ENCODE measurements at regions not wholly inside any gene's neighbourhood (a gene's known extent, or its start where the extent isn't known, plus 50 kb on each side); places are given as distances from the start of the nearest gene placed in this dataset.
"Not testable (repeated sequence)": the region's sequence is repeated elsewhere in the genome, so short reads cannot be mapped to it uniquely, and the experiment has no call there.

DNA sequence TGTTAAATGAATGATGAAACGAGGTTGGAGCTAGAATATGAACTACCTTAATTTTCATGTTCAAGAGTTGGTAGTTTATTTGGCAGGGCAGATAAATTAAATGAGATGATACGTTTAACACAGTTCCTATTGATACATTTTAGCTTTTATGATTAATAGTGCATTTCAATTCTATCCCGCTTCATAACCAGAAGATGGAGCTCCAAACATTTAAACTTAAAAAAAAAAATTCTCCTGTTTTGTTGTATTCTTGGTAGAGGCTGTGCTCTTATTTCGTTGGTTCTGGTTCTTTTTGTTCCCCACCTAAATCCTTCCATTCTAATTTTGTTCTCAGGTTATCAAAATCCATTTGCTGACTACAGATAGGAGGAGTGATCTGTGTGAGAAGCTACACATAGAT is 71.8 kb upstream of the PTPN13 start:
- Mint-ChIP-seq H3K27me3 (peaks cover 27% of the 10 kb centered on the region), H3K4me3 (no peak overlapping the region), H3K9me3 (no peaks in the 10 kb centered on the region), H3K27ac (no peak overlapping the region), H3K36me3 (ENCODE audit: low read depth) (no peaks in the 10 kb centered on the region), H3K4me1 (no peaks in the 10 kb centered on the region)
- DNase-seq: no peak
- intact Hi-C loops (cut with micrococcal nuclease): loop anchor here (1.0 kb wide), 1 partner anchor 373 kb away; no protein-coding TSS in a partner anchor

DNA sequence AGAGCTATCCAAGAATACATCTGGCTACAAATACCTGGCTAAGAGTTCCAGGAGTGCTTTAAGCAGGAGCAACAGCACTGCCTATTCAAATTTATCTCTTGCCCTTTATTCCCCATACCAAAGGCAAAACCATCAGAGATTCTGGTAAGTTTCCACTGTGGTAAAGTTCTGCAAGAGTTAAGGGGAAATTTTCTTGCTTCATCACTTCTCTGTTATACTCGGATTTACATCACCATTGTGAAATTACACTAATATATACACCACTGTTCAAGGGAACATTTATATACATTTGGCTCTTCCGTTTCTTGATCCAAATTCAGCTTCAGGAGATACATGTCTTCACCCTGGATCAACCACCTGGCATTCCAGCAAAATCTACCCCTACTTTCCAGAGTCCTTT is 70.8 kb upstream of the PTPN13 start:
- Mint-ChIP-seq H3K4me1 (no peaks in the 10 kb centered on the region), H3K27me3 (peaks cover 26% of the 10 kb centered on the region), H3K9me3 (no peaks in the 10 kb centered on the region), H3K4me3 (no peak overlapping the region), H3K27ac (no peak overlapping the region), H3K36me3 (ENCODE audit: low read depth) (no peaks in the 10 kb centered on the region)
- no peak for DNase-seq
- intact Hi-C loops (cut with micrococcal nuclease): no loop called here

DNA sequence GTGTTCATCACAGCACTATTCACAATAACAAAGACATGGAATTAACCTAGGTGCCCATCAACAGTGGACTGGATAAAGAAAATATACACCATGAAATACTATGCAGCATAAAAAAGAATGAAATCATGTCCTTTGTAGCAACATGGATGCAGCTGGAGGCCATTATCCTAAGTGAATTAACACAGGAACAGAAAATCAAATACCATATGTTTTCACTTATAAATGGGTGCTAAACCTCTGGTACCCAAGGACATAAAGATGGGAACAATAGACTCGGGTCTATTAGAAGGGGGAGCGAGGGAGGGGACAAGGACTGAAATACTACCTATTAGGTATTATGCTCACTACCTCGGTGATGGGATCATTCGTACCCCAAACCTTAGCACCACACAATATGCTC is 66.4 kb upstream of the PTPN13 start:
- H3K36me3 Mint-ChIP-seq (ENCODE audit: low read depth); H3K4me3 Mint-ChIP-seq; H3K9me3 Mint-ChIP-seq; intact Hi-C loops (cut with micrococcal nuclease); H3K4me1 Mint-ChIP-seq; H3K27ac Mint-ChIP-seq; DNase-seq: not testable (repeated sequence)
- H3K27me3 Mint-ChIP-seq: peaks cover 18% of the 10 kb centered on the region

DNA sequence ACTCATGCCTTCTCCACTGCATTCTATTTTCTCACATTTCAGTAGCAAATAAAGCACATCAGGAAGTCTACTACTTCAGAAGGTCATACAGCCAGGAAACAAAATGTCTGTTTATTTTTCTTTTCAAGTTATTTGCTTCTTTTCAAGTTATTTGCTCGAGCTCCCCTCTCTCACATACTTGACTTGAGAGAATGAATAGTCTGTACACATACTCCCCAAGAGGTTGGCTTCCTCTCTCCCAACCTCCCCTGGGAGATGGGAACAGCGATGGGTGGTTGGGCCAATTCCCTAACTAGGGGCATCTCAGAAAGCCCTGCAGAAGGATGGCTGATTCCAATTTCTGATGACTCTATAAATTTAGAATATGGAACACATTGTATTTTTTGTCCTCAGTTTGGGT is 64.7 kb upstream of the PTPN13 start:
- Mint-ChIP-seq H3K9me3 (no peaks in the 10 kb centered on the region), H3K4me1 (no peaks in the 10 kb centered on the region), H3K36me3 (ENCODE audit: low read depth) (no peaks in the 10 kb centered on the region), H3K4me3 (no peak overlapping the region), H3K27ac (no peak overlapping the region), H3K27me3 (peaks cover 15% of the 10 kb centered on the region)
- intact Hi-C loops (cut with micrococcal nuclease): no loop called here
- no peak for DNase-seq

DNA sequence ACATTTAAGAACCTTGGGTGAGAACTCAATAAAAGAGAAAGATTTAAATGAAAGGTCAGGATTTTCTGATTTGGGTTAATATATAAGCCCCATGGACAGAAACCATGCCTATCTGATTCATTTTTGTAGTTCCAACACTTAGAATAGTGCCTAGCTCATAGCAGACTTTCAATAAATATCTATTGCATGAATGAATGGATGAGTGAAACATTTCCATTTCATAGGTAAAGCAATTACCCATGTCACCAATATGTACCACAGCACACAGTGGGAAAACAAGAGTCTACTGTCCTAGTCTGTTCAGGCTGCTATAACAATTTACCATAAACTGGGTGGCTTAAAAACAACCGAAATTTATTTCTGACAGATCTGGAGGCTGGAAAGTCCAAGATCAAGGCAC is 63.9 kb upstream of the PTPN13 start:
- Mint-ChIP-seq H3K27me3 (peaks cover 15% of the 10 kb centered on the region), H3K9me3 (no peaks in the 10 kb centered on the region), H3K4me3 (no peak overlapping the region), H3K4me1 (no peaks in the 10 kb centered on the region), H3K27ac (no peak overlapping the region), H3K36me3 (ENCODE audit: low read depth) (no peaks in the 10 kb centered on the region)
- no peak for DNase-seq
- intact Hi-C loops (cut with micrococcal nuclease): no loop called here

DNA sequence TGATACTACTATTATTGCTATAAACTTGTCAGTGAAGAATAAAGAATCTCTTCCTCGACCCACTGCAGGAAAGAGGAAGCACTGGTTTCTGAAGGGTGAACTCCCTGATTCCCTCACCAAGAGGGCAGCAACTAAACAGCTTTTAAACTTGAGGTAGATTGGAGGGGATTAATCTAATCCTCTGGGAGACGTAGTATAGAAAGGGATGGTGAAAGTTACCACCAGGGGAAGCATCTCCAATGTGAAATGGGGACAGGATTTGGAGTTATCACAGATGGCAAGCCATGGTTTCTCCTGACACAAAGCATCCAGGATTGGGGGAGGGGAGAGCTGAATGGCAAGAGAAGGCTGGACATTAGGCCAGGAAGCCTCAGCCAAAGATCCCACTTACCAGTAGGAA is 62.7 kb upstream of the PTPN13 start:
- no peak for DNase-seq
- no peaks in the 10 kb centered on the region for H3K36me3 Mint-ChIP-seq (ENCODE audit: low read depth)
- H3K27ac Mint-ChIP-seq: no peak overlapping the region
- H3K9me3 Mint-ChIP-seq: no peaks in the 10 kb centered on the region
- no peaks in the 10 kb centered on the region for H3K4me1 Mint-ChIP-seq
- intact Hi-C loops (cut with micrococcal nuclease): no loop called here
- no peak overlapping the region for H3K4me3 Mint-ChIP-seq
- H3K27me3 Mint-ChIP-seq: peaks cover 4% of the 10 kb centered on the region

DNA sequence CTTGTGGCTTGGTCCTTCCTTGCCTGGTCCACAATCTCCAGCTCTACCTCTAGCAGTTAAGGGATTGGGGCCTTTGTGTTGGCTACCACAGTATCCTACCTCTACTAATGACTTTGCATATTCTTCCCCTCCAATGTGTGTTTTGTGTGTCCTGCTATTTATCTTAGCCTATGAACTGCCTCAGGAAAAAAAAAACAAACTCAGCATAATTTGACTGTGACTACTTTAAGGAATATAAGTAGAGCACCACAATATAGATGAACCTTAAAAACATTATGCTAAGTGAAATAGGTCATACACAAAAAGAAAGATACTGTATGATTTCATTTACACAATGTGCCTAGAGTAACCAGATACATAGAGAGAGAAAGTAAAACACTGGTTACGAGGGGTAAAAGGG is 61.3 kb upstream of the PTPN13 start:
- Mint-ChIP-seq H3K27ac (no peak overlapping the region), H3K9me3 (no peaks in the 10 kb centered on the region), H3K4me3 (no peak overlapping the region), H3K4me1 (no peaks in the 10 kb centered on the region), H3K36me3 (ENCODE audit: low read depth) (no peaks in the 10 kb centered on the region), H3K27me3 (peaks cover 9% of the 10 kb centered on the region)
- no peak for DNase-seq
- intact Hi-C loops (cut with micrococcal nuclease): no loop called here

DNA sequence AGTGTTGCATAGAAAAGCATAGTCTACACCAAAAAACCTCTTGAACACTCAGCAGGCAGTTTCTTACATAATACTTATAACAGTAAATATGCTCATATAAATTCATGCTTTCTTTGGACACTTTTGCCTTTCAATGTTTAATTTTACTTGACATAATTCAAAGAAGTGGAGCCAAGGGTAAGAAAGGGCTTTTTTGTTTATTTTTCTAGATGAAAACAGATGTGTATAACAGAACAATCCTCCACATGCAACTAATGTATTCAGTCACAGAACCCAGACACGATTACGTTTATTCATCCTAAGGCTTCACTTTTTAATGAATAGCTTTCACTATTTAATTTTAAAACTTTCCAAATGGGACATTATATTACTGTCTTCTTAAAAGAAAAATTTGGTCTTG is 58.0 kb upstream of the PTPN13 start:
- Mint-ChIP-seq H3K9me3 (no peaks in the 10 kb centered on the region), H3K4me3 (no peak overlapping the region), H3K4me1 (peaks cover under 1% of the 10 kb centered on the region), H3K27ac (no peak overlapping the region), H3K27me3 (peaks cover 19% of the 10 kb centered on the region), H3K36me3 (ENCODE audit: low read depth) (no peaks in the 10 kb centered on the region)
- no peak for DNase-seq
- intact Hi-C loops (cut with micrococcal nuclease): no loop called here

DNA sequence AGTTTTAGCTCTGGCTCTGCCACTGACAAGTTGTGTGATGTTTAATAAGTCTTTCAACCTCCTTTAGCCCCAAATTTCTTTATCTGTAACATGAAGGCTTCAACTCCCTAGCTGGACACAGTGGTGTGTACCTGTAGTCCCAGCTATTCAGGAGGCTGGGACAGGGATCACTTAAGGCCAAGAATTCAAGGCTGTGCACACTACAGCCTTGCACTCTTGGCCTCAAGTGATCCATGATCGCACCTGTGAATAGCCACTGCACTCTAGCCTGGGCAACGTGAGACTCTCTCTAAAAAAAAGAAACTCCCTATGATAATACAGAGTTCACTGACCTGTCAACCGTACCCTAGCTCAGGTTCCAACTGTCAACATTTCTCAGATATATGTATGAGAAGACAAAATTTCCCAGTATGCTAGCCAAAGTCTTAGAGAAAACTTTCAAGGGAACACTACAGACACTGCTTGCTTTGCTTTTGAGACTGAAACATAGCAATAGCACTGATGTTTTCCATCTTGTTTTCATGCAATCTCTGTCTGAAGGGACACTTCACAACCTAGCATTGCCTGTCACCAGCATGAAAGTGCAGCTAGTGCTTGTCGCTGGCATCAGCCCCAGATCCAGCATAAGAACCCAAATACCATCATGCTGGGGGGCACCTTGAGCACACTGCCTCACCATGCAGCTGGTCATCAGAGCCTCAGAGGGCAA is 51.6 kb upstream of the PTPN13 start:
- intact Hi-C loops (cut with micrococcal nuclease): loop anchor here (5.0 kb wide), 1 partner anchor 560 kb away; no protein-coding TSS in a partner anchor
- Mint-ChIP-seq H3K4me1 (peaks cover 27% of the 10 kb centered on the region), H3K27ac (no peak overlapping the region), H3K9me3 (peaks cover 9% of the 10 kb centered on the region), H3K36me3 (ENCODE audit: low read depth) (no peaks in the 10 kb centered on the region), H3K27me3 (peaks cover 16% of the 10 kb centered on the region), H3K4me3 (no peak overlapping the region)
- DNase-seq: no peak

DNA sequence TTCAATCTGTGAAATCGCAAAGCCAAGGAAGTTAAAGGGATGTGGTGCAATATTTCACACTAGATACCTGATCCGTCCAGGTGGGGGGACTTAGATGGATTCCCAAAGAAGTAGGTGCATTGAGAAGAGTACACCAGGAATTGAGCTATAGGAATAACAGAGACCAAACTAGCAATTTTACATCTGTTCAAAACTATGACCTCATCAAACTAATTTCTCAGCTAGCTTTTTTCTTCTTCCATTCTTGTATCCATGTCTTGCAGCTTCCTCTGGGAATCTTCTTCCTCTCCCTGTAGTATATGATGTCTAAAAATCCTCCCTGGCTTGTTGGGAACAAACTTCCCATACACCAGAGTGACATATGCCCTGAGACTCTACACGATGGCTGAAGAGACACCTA is 51.0 kb upstream of the PTPN13 start:
- intact Hi-C loops (cut with micrococcal nuclease): loop anchor here (5.0 kb wide), 1 partner anchor 559 kb away; no protein-coding TSS in a partner anchor
- no peaks in the 10 kb centered on the region for H3K36me3 Mint-ChIP-seq (ENCODE audit: low read depth)
- peaks cover 13% of the 10 kb centered on the region for H3K27me3 Mint-ChIP-seq
- H3K4me1 Mint-ChIP-seq: peaks cover 31% of the 10 kb centered on the region
- H3K4me3 Mint-ChIP-seq: no peak overlapping the region
- DNase-seq: no peak
- peaks cover 9% of the 10 kb centered on the region for H3K9me3 Mint-ChIP-seq
- no peak overlapping the region for H3K27ac Mint-ChIP-seq

DNA sequence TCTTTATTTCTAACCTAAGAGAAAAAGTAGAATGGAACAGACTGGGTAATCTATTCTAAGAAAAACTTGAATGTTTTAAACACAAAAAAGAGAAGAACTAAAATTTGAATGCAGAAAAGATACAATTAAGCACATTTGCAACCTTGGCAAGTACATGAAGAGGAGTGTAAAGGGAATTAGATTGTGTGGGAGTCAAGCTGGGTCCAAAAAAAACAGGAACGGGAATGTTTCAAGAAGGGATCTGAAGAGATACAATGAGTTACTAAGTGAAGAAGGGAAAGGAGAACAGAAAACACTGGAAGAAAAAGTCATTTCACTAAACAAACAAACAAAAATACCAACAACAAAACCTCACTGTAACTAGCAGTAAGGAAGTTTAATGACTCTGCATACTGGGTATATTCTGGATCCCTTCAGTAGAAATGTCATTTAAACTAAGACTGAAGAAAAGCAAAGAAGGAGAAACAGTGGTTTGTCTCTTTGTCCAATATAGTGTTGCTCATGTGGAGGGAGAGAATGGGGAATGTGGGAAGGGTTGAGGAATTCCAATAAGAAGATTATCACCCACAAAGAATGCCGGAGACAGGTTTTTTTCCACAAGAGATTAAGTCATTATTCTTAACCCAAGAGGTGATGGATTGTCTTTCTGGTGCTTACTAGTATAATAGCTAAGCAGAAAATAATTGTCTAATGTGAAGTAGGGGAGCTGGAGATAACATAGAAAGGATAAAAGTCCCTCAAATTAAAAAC is 50.4 kb upstream of the PTPN13 start:
- H3K36me3 Mint-ChIP-seq (ENCODE audit: low read depth): no peaks in the 10 kb centered on the region
- H3K9me3 Mint-ChIP-seq: peaks cover 9% of the 10 kb centered on the region
- peaks cover 10% of the 10 kb centered on the region for H3K27me3 Mint-ChIP-seq
- peaks cover 31% of the 10 kb centered on the region for H3K4me1 Mint-ChIP-seq
- no peak for DNase-seq
- peak overlapping the region; percentile 53 for H3K4me3 Mint-ChIP-seq
- intact Hi-C loops (cut with micrococcal nuclease): loop anchor here (1.0 to 5.0 kb wide), 3 partner anchors 45 to 559 kb away; partner anchors contain the start of gene PTPN13
- peak overlapping the region; percentile 63 for H3K27ac Mint-ChIP-seq

DNA sequence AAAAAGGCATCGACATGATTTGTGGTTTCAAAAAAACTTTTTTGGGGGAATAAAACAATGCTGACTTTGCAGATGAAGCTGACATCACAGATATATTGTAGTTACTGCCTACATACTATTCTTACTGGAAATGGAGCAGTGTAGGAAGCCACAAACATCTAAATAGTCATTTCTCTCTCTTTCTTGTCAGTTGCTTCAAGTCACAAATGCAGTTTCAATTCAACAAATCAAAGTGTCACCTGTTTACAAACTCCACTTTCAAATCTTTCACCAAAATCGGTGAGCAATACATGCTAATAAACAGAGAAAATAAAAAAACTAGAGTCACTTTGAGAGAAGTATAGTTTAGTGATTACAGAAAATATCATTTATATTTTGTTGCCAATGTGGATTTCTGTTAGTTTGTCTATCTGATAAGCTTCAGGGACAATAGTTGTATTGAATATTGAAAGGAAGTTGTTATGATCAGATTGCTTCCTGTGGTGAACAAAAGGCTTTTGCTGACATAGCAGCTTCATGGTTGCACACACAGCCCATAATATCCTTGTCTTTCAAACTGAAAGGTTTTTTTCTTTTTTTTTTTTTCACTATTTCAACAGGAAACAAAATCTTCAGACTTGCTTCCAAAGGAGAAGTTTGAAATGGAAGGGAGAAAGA is 49.7 kb upstream of the PTPN13 start:
- Mint-ChIP-seq H3K4me3 (peak overlapping the region; percentile 53), H3K27ac (peak overlapping the region; percentile 78), H3K36me3 (ENCODE audit: low read depth) (no peaks in the 10 kb centered on the region), H3K27me3 (peaks cover 10% of the 10 kb centered on the region), H3K4me1 (peaks cover 31% of the 10 kb centered on the region), H3K9me3 (peaks cover 9% of the 10 kb centered on the region)
- peak; percentile 75 for DNase-seq
- intact Hi-C loops (cut with micrococcal nuclease): loop anchor here (1.0 to 5.0 kb wide), 3 partner anchors 46 to 558 kb away; partner anchors contain the start of gene PTPN13
